T-cell (primary cell): ENCODE measurements at regions not wholly inside any gene's neighbourhood (a gene's known extent, or its start where the extent isn't known, plus 50 kb on each side); places are given as distances from the start of the nearest gene placed in this dataset.
"Not testable (repeated sequence)": the region's sequence is repeated elsewhere in the genome, so short reads cannot be mapped to it uniquely, and the experiment has no call there.

Experiments used
- ATAC-seq, 4 experiments: fragments of 200-7000 bp in 3 of 4; fragments of 150-1000 bp in 1 of 4; cut with Tn5 transposase; replicated peaks in 1 of 4; 1 replicate in 3 of 4; 2 replicates in 1 of 4; pipeline ENCODE4 v1.10.0; 2021; ENCODE audit warnings: moderate library complexity in 3 of 4, mild to moderate bottlenecking in 2 of 4, moderate number of reproducible peaks in 1 of 4
- CTCF ChIA-PET, 2 donors: fragments of 300-600 bp; sonication (Branson Sonifier 250); formaldehyde crosslinking; loops; one replicate each; lab custom pipeline; 2022; ENCODE audit warnings: antibody characterized with exemption in 2 of 2; lab: Charles Lee
- POLR2A ChIA-PET, 2 donors: fragments of 300-600 bp; sonication (Branson Sonifier 250); formaldehyde crosslinking; loops; one replicate each; lab custom pipeline; 2022; ENCODE audit warnings: antibody characterized with exemption in 2 of 2; lab: Charles Lee
- DNase-seq, 35 experiments: peaks; one replicate each; pipeline versions ENCODE4 v3.0.0 to v3.0.0-alpha.2; 2013 to 2023
- H3K27ac ChIP-seq: one replicate; pipeline ENCODE4 v1.5.1; 2013; ENCODE audit warnings: low read length
- H3K27me3 ChIP-seq, 2 experiments: replicated peaks in 1 of 2; 1 replicate in 1 of 2; 2 replicates in 1 of 2; pipeline versions ENCODE4 v1.6.1 to v1.7.0; 2013; ENCODE audit warnings: low read length in 1 of 2, mixed read lengths in 1 of 2; ENCODE audit not compliant: control insufficient read depth in 2 of 2, insufficient read depth in 2 of 2; ENCODE audit errors: extremely low read depth in 1 of 2
- H3K36me3 ChIP-seq, 2 donors: 1 replicate in 1 of 2; 2 replicates in 1 of 2; pipeline versions ENCODE4 v1.6.1 to v1.7.0; 2013; ENCODE audit warnings: low read length in 1 of 2; ENCODE audit not compliant: control insufficient read depth in 2 of 2, insufficient read depth in 1 of 2; ENCODE audit errors: extremely low read depth in 1 of 2
- H3K4me1 ChIP-seq, 2 experiments: 1 replicate in 1 of 2; 2 replicates in 1 of 2; pipeline versions ENCODE4 v1.6.1 to v1.7.0; 2013; ENCODE audit warnings: low read length in 2 of 2, mixed read lengths in 1 of 2; ENCODE audit not compliant: insufficient read depth in 2 of 2, control insufficient read depth in 1 of 2; ENCODE audit errors: extremely low read depth in 1 of 2
- H3K4me3 ChIP-seq, 2 donors: 1 replicate in 1 of 2; 2 replicates in 1 of 2; pipeline versions ENCODE4 v1.5.1 to v1.7.0; 2013; ENCODE audit warnings: mild to moderate bottlenecking in 2 of 2, low read length in 1 of 2, moderate library complexity in 1 of 2; ENCODE audit not compliant: control insufficient read depth in 1 of 2; ENCODE audit errors: extremely low read depth in 1 of 2
- H3K9me3 ChIP-seq: 2 replicates; pipeline ENCODE4 v1.7.0; 2013
- H3K27ac Mint-ChIP-seq, 2 donors: one replicate each; pipeline ENCODE4 v1.8.0; 2020 to 2021; ENCODE audit warnings: mild to moderate bottlenecking in 2 of 2, mixed read lengths in 2 of 2
- H3K27me3 Mint-ChIP-seq, 2 donors: one replicate each; pipeline ENCODE4 v1.8.0; 2021 to 2022; ENCODE audit warnings: mixed read lengths in 2 of 2
- H3K36me3 Mint-ChIP-seq: one replicate; pipeline ENCODE4 v1.8.0; 2021; ENCODE audit warnings: mixed read lengths
- H3K4me1 Mint-ChIP-seq, 3 donors: one replicate each; pipeline ENCODE4 v1.8.0; 2020 to 2022; ENCODE audit warnings: mixed read lengths in 3 of 3, mild to moderate bottlenecking in 1 of 3
- H3K4me3 Mint-ChIP-seq, 3 donors: one replicate each; pipeline ENCODE4 v1.8.0; 2020 to 2022; ENCODE audit warnings: mild to moderate bottlenecking in 3 of 3, mixed read lengths in 3 of 3, moderate library complexity in 3 of 3
- H3K9me3 Mint-ChIP-seq, 3 donors: one replicate each; pipeline ENCODE4 v1.8.0; 2020 to 2022; ENCODE audit warnings: mixed read lengths in 3 of 3
- WGBS: methylation state at CpG from one replicate; pipeline ENCODE4 v1.1.5; 2013; ENCODE audit warnings: missing lambda C conversion rate; ENCODE audit not compliant: insufficient coverage; 5-methylcytosine and 5-hydroxymethylcytosine counted together

DNA sequence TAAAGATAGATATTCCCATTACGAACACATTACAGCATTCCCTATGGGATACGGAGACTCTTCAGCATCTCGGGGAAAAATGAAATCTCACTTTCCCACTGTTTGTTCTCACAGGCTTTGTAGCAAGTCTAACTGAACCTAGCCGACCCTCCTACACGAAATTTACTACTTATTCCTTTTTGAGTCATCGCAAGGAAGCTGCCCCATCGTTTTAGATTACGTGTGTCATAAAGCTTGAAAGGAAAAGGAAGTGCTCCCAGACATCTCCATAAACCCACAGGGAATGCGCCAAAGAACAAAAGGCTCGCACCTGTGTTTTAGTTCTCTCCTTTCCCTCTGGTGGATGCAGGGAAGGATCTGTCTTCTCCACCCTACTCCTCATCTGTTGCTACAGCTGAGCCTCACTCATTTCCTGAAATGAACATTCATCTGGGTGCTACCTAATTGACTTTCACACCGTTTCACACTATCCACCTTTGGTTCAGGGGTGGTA lies 76.2 kb upstream of the STK39 start:
- Histone ChIP-seq H3K4me3 (no peak overlapping the region), H3K4me1 (no peaks in the 10 kb centered on the region), H3K27me3 (peaks cover 0 to 7% of the 10 kb centered on the region in 2 experiments), H3K27ac (no peak overlapping the region), H3K36me3 (no peaks in the 10 kb centered on the region), H3K9me3 (no peaks in the 10 kb centered on the region)
- Mint-ChIP-seq H3K4me1 (no peaks in the 10 kb centered on the region), H3K27ac (no peak overlapping the region), H3K9me3 (peaks cover 0 to 5% (median 4%) of the 10 kb centered on the region in 3 donors), H3K4me3 (no peak overlapping the region), H3K36me3 (no peaks in the 10 kb centered on the region), H3K27me3 (peaks cover 22 to 26% of the 10 kb centered on the region in 2 donors)
- POLR2A ChIA-PET = interaction anchor here in 1 of 2 donors (0.6 kb wide), 1 partner anchor 350 kb away, joined by 3 read pairs; no protein-coding TSS in a partner anchor
- DNase-seq = no peak
- CTCF ChIA-PET = no interaction called here
- no peak for ATAC-seq
- 56% methylated on average over 4 of the region's 11 CpGs for WGBS

DNA sequence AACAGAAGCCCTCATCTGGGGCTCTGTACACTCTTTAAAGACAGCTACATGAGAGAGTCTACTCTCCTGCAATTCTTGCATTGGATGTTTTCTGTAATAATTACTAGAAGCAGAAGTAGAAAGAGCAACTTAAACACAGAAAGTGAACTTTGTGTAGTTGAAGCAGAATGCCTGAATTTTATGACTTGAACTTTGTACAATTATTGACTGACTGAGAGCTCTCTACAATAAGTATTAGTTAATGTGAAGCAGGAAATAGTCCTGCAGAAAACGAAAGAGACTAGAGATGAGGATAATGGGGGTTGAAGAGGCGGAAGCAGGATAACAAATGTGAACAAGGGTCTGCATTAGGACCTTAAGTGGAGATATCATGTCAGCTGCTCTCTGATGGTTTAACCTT lies 79.2 kb upstream of the STK39 start:
- Histone ChIP-seq H3K4me3 (no peak overlapping the region), H3K27ac (no peak overlapping the region), H3K4me1 (no peaks in the 10 kb centered on the region), H3K9me3 (no peaks in the 10 kb centered on the region), H3K36me3 (no peaks in the 10 kb centered on the region), H3K27me3 (peaks cover 0 to 7% of the 10 kb centered on the region in 2 experiments)
- no peak overlapping the region for H3K27ac Mint-ChIP-seq
- POLR2A ChIA-PET = no interaction called here
- peaks cover 16 to 22% (median 17%) of the 10 kb centered on the region in 3 donors for H3K9me3 Mint-ChIP-seq
- CTCF ChIA-PET = no interaction called here
- WGBS = no CpG with 5 or more reads among the region's 2 CpGs
- DNase-seq = no peak
- H3K4me1 Mint-ChIP-seq = no peaks in the 10 kb centered on the region
- no peak overlapping the region for H3K4me3 Mint-ChIP-seq
- no peak for ATAC-seq
- H3K36me3 Mint-ChIP-seq = peaks cover 6% of the 10 kb centered on the region
- H3K27me3 Mint-ChIP-seq = peaks cover 22% of the 10 kb centered on the region in 2 donors

DNA sequence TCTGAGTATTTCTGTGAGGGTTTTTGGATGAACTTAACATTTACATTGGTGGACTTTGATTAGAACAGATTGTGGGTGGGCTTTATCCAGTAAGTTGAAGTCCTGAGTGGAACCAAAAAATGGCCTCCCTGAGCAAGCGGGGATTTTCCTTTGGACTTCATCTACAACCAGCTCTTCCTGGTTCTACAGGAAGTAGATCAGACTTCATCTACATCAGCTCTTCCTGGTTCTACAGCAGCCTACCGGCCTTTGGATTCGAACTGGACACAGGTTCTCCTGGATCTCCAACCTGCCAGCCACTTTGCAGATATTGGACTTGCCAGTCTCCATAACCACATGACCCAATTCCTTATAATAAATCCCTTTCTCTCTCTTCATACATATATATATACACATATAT lies 79.9 kb upstream of the STK39 start:
- Histone ChIP-seq H3K4me3 (no peak overlapping the region), H3K27me3 (peaks cover 0 to 7% of the 10 kb centered on the region in 2 experiments), H3K36me3 (no peaks in the 10 kb centered on the region), H3K9me3 (no peaks in the 10 kb centered on the region), H3K4me1 (no peaks in the 10 kb centered on the region), H3K27ac (no peak overlapping the region)
- peaks cover 16 to 22% (median 17%) of the 10 kb centered on the region in 3 donors for H3K9me3 Mint-ChIP-seq
- peaks cover 6% of the 10 kb centered on the region for H3K36me3 Mint-ChIP-seq
- ChIA-PET POLR2A (no interaction called here), CTCF (no interaction called here)
- H3K4me3 Mint-ChIP-seq = no peak overlapping the region
- H3K4me1 Mint-ChIP-seq = no peaks in the 10 kb centered on the region
- peaks cover 18% of the 10 kb centered on the region in 2 donors for H3K27me3 Mint-ChIP-seq
- no CpG with 5 or more reads among the region's 3 CpGs for WGBS
- ATAC-seq = no peak
- no peak for DNase-seq
- H3K27ac Mint-ChIP-seq = no peak overlapping the region

DNA sequence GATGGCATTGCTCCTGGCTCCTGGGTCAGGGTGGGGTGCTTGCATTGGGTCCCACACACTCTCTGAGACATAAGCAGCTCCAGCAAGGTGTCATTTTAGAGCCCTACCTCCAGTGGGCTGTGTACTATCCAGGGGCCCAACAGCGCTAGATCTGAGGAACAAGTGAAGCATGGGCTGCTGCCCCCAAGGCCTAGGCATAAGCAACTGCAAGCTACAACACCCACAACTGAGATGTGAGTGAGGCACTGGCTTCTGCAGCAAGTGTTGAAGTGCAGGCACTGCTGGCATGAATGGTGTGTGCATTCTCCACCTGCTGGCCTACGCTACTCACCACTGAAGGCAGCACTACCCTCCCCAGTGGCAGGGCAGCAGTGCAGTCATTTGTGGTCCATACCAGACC lies 81.0 kb upstream of the STK39 start:
- H3K36me3 ChIP-seq = no peaks in the 10 kb centered on the region
- H3K4me1 Mint-ChIP-seq = no peaks in the 10 kb centered on the region
- no peak overlapping the region for H3K27ac ChIP-seq
- no peaks in the 10 kb centered on the region for H3K9me3 ChIP-seq
- peaks cover 0 to 7% of the 10 kb centered on the region in 2 experiments for H3K27me3 ChIP-seq
- POLR2A ChIA-PET = no interaction called here
- CTCF ChIA-PET = no interaction called here
- H3K27me3 Mint-ChIP-seq = peaks cover 10 to 11% of the 10 kb centered on the region in 2 donors
- peaks cover 16 to 22% (median 17%) of the 10 kb centered on the region in 3 donors for H3K9me3 Mint-ChIP-seq
- WGBS = 90% methylated on average over 2 of the region's 2 CpGs
- peaks cover 6% of the 10 kb centered on the region for H3K36me3 Mint-ChIP-seq
- no peaks in the 10 kb centered on the region for H3K4me1 ChIP-seq
- no peak for ATAC-seq
- H3K4me3 Mint-ChIP-seq = no peak overlapping the region
- DNase-seq = no peak
- no peak overlapping the region for H3K27ac Mint-ChIP-seq
- H3K4me3 ChIP-seq = no peak overlapping the region

DNA sequence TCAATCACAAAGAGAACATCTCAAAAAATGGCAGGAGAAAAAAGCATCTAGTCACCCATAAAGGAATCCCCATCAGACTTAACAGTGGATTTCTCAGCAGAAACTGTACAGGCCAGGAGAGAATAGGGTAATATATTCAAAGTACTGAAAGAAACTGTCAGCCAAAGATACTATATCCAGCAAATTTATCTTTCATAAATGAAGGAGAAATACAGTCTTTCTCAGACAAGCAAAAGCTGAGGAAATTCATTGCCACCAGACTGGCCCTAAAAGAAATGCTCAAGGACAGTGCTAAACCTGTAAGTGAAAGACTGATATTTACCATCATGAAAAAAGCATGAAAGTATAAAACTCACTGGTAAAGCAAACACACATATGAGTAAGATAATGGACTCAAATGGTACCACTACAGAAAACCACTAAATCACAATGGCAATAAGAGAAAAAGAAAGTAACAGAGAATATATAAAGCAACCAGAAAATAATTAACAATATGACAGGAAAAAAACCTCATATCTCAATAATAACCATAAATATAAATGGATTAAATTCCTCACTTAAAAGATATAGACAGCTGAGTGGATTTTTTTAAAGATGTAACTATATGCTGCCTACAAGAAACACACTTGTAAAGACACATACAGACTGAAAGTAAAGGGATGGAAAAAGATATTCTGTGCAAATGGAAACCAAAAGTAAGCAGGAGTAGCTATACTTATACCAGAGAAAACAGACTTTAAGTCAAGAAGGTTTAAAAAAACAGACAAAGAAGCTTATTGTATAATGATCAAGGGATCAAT lies 83.4 kb upstream of the STK39 start:
- Histone ChIP-seq H3K27me3 (no peaks in the 10 kb centered on the region), H3K27ac (no peak overlapping the region), H3K4me3 (no peak overlapping the region), H3K4me1 (no peaks in the 10 kb centered on the region), H3K9me3 (no peaks in the 10 kb centered on the region), H3K36me3 (no peaks in the 10 kb centered on the region)
- DNase-seq = no peak
- Mint-ChIP-seq H3K36me3 (peaks cover 6% of the 10 kb centered on the region), H3K4me3 (no peak overlapping the region), H3K9me3 (peaks cover 16 to 22% (median 17%) of the 10 kb centered on the region in 3 donors), H3K27ac (no peak overlapping the region), H3K4me1 (no peaks in the 10 kb centered on the region), H3K27me3 (peaks cover 0 to 4% of the 10 kb centered on the region in 2 donors)
- ChIA-PET CTCF (no interaction called here), POLR2A (no interaction called here)
- no peak for ATAC-seq

DNA sequence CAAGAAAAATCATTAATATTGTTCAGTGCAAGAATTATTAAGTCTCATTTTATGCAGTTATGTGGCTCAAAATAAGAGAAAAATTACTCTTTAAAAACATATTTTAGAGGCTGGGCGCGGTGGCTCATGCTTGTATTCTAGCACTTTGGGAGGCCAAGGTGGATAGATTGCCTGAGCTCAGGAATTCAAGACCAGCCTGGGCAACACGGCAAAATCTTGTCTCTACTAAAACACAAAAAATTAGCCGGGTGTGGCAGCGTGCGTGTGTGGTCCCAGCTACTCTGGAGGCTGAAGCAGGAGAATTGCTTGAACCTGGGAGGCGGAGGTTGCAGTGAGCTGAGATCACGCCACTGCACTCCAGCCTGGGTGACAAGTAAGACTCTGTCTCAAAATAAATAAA lies 87.9 kb upstream of the STK39 start:
- ChIA-PET POLR2A (interaction anchor here in 1 of 2 donors (0.6 kb wide), 1 partner anchor 585 kb away, joined by 3 read pairs; no protein-coding TSS in a partner anchor), CTCF (interaction anchor here in 1 of 2 donors (0.6 to 1.5 kb wide), 2 partner anchors 22 to 351 kb away, joined by 3 to 5 read pairs; no protein-coding TSS in a partner anchor)
- H3K4me1 ChIP-seq, DNase-seq, H3K4me3 Mint-ChIP-seq, H3K4me1 Mint-ChIP-seq, H3K4me3 ChIP-seq, H3K36me3 ChIP-seq, H3K9me3 ChIP-seq, H3K27ac ChIP-seq, ATAC-seq, H3K36me3 Mint-ChIP-seq, H3K27me3 ChIP-seq, H3K27me3 Mint-ChIP-seq, H3K27ac Mint-ChIP-seq: not testable (repeated sequence)
- H3K9me3 Mint-ChIP-seq = peaks cover 9 to 11% (median 11%) of the 10 kb centered on the region in 3 donors
- WGBS = no CpG with 5 or more reads among the region's 8 CpGs
